Activated CD8-positive, alpha-beta memory T cell treated with anti-CD3 and anti-CD28 coated beads, Interleukin-2, amount 50 U/mL, for 4 hours (primary cell): ENCODE measurements at regions not wholly inside any gene's neighbourhood (a gene's known extent, or its start where the extent isn't known, plus 50 kb on each side); places are given as distances from the start of the nearest gene placed in this dataset.

Experiments
- DNase-seq: peaks from one replicate; pipeline ENCODE4 v3.0.0-alpha.2; 2020

DNA sequence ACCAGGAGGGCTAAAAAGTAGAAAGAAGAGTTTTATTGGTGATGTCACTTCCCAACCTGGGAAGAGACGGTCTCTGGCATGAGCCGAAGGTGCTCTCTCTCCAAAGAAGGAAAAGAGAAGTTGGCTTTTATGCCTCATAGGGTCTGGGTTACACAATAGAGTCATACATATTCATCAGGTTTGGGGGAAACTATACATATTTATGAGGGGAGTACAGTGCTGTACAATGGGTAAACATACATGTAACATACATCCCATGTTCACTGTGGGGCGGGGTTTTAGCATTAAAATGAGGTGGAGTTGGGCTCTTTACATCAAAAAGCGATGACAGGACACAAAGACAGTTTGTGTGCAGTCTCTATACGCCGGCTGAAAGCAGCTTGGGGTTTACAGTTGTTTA, 701.7 kb downstream of the TYW1 start:
- DNase-seq = no peak

DNA sequence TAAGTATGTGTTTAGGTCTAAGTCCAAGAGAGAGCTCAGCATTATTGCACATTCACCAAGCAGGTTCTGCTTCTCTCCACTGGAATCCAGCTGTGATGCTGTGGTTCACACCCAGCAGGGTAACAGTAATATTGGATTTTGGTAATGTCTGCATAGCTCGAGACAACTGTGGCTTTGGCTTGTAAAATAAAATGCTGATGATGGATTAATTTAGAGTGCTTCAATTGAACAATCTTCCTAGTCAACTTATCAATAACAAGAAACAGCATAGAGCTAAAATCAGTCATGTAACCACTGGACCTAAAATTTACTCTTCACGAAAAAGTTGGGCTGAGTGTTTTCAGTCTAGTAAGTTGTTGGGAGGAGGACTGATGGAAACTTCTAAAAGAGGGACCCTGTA, 709.2 kb downstream of the TYW1 start:
- no peak for DNase-seq

DNA sequence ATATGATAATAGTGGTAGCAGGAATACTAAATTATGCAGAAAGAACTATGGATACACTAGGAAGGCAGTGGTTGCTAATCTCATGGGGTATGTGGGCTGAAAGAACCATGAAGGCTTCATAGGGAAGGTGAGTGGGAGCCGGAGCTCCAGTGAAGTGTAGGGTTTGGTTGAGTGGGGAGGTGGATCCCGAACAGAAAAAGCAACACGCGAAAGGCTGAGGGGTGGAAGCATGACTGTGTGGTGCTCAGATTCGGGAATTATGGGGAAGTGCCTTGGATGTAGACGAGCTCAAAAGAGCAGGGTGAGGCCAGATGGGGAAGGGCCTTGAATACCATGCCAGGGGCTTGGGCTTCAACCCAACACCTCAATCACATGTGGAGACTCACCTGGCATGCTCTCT, 715.1 kb downstream of the TYW1 start:
- DNase-seq = no peak

DNA sequence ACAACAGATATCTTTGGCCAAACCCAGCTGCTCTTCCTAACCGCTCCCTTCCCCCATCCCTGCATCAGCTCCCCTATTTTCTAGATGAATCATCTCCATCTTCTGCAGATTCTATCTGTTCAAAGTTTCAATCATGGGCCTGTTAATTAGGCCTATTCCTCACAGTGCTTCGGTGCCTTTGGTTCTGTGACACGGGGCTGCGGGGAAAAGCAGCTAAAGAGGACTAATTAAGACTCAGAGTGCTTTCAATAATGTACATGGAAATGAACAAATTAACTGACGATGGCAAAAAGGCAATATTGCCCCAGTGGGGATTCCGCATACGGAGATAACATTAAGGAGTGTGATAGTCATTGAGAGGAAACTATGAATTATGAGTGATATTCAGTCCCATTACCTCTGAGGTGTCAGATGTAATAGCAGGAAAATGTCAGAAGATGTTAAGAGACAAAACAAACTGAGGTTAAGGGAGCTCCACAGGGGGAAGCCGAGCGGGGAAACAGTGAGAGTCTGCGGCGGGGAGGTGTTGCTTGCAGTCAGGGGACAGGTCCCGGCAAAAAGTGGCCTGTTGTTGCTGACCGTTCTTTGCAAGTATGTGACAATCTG, 716.9 kb downstream of the TYW1 start:
- no peak for DNase-seq

DNA sequence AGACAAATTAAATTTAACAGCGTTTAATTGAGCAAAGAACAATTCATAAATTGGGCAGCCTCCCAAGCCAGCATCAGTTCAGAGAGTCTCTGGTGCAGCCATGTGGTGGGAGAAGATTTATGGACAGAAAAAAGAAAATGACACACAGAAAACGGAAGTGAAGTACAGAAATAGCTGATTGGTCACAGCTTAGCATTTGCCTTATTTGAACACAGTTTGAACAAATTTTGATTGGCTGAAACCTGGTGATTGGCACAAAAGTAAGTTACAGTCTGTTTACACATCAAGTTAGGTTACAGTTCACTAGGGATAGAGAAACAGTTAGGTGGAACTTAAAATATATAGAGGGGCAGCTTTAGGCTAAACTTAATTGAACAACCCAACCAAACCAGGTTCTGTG, 720.1 kb downstream of the TYW1 start:
- DNase-seq = no peak

DNA sequence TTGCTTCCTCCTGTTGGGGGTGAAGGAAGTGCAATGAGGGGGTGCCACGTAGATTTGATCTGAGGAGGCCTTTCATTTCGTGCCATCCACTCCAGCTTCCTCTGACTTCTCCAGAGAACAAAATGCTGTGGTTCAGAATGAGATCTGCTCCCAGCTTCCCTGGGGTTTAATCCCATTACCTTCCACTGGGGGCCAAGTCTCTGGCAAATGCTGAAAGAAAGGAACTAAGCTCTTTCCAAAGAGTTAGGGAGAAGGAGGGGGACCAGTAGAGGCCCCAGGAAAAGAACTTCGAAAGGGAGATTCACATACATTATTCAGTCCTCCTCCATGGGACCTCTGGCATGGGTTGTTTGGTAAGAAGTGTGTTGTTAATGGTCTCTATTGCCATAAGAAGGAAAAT, 727.0 kb downstream of the TYW1 start:
- no peak for DNase-seq

DNA sequence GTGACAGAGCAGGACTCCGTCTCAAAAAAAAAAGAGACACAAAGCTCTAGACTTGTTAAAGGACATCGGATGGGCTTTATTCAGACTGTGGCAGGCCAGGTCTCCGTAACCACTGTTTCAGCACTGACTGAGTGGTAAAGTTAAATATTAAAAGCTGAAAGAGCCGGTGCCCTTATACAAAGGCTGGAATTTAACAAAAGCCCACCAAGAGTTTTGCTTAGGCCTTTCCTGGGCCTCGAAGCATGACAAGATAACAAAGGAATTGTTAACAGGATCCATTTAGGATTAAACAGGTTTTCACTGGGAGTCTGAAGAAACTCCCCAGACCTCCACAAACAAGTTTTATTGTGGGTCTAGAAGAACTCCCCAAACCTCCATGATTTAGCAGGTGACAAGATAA, 727.8 kb downstream of the TYW1 start:
- no peak for DNase-seq

DNA sequence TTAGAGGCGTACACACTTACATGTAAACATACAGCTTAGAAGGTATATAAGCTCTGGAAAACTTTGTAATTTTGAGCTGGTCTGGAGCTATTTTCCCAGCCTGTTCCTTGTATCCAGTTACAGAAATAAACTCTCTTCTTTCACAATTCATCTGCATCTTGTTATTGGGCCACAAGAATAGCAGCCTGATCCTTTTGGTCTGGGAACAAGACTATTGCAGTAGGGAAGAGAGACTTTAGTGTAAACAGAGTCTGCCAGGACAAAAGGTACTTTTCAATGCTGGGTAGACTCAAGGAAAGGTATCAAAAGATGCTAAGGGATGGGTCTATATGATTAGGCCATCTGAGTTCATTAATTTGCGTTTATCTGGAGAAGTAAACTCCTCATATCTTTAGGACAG, 728.3 kb downstream of the TYW1 start:
- no peak for DNase-seq

DNA sequence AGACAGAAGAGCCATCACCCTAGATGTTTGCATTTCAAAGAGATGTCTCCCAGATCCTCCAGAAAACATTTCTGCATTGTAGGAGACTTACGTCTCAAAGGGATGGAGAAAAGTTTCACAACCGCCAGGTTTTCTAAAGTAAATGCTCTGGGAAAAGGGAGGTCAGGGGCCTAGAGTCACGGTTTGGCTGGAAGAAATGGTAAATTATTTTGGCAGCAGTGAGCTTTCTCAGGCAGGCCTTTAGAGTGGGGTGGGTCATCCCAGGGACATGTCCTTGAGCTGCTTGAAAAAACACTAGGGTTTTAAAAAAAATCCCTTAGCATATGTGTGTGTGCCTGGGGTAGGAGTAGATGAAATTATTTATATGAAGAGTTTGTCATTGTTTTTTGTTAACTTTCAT, 728.8 kb downstream of the TYW1 start:
- DNase-seq = no peak

DNA sequence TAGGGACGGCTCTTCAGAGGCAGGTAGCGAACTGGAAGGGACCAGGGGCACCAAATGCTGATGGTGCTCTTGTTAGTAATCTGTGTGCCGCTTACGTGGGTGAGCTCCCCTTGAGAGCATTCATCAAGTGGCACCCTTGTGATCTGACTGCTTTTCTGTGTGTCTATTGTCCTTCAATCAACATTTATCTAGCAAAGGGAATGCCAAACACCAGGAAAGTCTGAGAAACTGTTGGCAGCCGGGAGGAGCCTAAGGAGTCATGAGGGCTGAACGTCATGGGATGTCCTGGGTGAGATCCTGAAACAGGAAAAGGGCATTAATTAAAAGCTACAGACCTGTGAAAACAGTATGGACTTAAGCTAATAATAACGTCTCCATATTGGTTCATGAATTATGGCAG, 733.1 kb downstream of the TYW1 start:
- DNase-seq = no peak

DNA sequence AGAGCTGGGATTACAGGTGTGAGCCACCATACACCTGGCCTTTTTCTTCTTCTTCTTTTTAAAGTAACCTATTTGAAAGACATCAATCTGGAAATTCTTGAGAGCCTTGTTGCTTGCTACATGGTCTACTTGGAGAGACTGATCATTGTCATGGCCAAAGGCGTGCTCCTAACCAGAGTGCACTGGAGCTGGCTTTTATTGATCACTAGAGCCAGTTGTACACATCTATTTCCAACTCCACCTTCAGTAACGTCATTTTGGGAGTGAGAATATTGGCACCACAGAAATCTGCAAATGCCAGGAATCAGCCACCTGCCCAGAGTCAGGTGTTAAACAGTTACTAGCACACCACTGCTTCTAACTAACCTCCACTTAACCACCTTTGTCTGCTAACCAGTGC, 735.1 kb downstream of the TYW1 start:
- no peak for DNase-seq

DNA sequence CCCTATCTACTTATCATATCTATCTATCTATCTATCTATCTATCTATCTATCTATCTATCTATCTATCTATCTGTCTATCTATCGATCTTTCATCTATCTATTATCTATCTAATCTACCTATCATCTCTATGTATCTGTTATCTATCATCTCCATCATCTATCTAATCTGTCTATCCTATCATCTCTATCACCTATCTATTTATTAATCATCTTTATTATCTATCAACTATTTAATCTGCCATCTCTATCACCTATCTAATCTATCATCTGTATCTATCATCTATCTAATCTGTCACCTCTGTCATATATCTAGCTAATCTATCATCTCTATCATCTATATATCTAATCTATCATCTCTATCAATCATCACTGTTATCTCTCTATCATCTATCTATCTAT, 736.3 kb downstream of the TYW1 start:
- no peak for DNase-seq

DNA sequence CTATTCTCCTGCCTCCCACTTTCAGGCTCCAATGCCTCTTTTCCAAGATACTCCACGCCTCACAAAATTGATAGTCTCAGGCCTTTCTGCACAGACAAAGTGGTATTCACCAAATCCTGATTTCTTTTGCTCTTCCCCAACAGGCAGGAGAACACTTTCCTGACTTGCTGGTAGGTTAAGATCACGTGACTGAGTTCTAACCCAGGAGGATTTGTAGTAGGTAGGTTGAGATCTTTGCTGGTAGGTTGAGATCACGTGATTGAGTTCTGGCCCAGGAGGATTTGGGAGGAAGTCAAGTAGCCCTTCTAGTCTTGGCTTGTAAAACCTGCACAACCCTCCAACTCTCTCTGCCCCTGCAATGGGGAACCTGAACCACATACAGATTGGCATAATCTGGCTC, 741.5 kb downstream of the TYW1 start:
- DNase-seq = no peak

DNA sequence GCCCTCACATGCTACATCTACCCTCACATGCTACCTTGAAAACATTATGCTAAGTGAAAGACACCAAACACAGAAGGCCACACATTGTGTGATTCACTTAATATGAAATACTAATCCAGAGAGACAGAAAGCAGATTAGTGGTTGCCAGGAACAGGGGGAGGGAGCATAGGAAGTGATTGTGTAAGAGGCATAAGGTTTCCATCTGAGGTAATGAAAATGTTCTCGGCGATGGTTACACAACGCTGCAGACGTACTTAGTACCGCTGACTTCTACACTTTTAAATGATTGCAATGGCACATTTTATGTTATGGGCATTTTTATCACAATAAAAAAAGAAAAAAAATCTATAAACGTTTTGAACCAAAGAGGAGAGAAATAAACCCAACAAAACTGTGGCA, 742.3 kb downstream of the TYW1 start:
- DNase-seq = no peak

DNA sequence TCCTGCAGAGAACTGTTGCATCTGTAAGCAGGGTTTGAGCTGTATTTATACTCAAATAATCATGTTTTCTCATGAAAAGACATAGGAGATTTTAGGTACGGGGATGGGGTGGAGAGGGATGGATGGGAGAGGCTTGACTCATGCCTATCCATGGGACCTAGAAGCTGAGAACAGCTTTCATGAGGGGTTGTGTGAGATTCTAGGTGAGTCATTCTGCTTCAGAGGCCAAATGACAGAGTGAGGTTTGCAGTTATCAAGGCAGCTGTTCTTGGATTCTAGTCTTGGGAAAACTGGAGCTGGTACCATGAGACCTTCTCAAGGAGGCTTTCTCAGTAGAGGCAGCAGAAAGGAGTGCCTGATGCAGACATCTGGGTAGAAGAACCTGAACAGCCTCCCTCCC, 746.9 kb downstream of the TYW1 start:
- DNase-seq = no peak

DNA sequence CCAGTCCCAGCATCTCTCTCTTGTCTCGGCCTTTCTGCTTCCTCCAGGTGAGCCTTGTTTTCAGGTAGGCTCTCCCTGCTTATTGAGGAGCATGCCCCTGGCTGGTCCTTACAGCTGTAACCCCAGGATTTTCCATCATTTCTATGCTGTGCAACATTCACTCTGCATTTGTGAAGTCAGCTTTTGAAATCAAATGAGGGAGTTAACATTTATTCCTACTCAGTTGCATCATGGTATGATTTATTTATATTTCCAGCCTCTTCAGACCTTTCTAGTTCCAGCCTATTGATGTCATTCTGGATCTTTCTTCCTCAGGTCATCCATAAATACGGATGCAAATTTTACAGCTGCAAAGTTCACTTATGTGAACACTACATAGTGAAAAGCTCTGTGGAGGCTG, 755.6 kb downstream of the TYW1 start:
- DNase-seq = no peak

DNA sequence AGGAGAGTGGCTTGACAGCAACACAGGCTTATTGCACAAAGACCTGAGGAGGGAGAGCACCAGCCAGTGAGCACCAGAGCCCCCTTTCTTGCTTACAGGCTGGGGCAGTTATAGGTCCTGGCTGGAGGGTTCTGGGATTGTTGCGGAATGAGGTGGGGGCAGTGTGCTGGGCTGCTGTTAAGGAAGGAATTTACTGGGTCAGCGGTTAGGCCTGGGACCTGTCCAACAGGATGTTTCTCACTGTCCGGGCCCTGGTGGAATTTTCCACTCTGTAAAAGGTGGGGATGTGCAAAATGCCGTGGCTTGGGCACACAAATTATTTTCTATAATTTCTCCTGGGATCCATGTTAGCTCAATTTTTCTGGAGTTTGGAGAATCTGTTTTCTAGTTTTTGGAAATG, 757.3 kb downstream of the TYW1 start:
- DNase-seq = no peak

DNA sequence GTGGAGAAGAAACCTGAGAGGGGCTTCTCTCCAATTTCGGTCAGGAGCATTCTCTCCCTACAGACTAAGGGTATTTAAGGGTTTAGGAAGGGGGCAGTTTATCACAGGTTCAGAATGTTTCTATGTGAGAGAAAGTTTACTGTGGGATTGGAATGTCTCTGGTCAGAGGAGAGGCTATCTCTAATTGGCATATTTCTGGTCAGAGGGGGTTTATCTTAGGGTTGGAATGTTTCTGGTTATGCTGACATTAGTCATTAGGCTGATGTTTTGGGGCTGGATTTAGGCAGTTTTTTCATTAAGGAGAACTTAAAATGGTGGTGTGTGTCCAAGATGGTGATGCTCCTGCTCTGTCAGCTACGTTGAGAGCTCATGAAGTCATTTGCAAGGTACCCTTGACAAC, 758.0 kb downstream of the TYW1 start:
- DNase-seq = no peak

DNA sequence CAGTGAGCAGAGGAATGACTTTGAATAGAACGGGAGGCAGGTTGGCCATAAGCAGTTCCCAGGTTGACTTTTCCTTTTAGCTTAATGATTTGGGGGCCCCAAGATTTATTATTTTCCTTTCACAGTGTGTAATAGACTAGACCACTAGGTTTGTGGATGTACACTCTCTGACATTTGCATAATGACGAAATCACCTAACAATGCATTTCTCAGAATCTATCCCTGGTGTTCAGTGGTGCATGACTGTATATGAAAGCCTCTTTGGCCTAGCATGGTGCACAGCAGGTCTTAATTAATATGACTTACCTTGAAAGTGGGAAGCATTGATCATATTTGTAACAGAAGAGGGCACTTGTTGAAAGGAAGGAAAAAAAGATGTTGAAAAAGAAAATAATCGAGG, 761.9 kb downstream of the TYW1 start:
- DNase-seq = no peak

DNA sequence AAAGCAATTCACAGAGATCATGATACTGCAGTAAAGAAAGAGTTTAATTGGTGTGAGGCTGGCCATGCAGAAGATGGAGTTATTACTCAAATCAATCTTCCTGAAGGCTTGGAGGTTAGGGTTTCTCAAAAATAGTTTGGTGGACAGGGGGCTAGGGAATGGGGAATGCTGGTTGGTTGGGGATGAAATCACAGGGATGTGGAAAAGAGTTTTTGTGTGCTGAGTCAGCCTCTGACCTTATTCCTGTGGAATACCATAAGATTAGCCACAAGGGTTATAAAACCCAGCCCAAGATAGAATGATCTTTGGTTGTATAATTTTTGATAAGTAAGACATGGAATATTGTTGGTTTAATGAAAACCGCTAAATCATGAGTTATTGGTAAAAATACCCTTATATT, 764.3 kb downstream of the TYW1 start:
- no peak for DNase-seq

DNA sequence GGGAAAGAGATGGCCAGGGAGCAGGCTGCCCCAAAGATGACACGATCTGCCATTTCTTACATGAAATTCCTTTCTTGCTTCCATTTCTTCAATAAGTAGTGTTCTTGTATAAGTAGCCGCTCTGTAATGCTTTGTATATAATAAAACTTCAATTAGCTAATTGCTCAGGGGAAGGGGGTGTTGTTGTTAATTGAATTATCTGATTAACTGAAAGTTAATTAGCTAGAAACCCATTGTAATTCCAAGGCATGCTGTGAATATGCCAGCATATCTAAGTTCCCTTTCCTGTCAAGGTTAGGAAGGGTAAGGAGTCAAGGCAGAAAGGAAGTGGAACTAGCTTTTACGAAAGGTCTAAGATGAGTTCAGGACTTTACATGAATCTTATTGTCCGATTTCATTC, 765.9 kb downstream of the TYW1 start:
- DNase-seq = no peak

DNA sequence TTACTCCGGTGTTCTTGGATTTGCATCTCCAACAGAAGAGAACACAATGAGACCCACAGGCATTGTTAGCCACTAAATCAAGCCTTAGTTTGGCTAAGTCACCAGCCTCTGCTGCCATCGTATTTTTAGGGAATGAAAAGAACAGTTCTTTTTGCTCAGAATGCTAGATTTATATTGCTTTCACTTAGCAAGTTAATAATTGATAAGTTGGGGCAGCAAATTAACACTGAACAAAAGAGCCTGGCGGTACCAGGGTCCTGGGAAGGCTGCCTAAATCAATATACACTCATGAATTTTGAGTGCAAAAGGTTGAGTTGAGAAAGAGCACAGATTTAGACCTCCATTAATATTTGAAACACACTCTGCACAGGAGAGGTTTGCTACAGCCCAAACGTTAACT, 767.7 kb downstream of the TYW1 start:
- no peak for DNase-seq

DNA sequence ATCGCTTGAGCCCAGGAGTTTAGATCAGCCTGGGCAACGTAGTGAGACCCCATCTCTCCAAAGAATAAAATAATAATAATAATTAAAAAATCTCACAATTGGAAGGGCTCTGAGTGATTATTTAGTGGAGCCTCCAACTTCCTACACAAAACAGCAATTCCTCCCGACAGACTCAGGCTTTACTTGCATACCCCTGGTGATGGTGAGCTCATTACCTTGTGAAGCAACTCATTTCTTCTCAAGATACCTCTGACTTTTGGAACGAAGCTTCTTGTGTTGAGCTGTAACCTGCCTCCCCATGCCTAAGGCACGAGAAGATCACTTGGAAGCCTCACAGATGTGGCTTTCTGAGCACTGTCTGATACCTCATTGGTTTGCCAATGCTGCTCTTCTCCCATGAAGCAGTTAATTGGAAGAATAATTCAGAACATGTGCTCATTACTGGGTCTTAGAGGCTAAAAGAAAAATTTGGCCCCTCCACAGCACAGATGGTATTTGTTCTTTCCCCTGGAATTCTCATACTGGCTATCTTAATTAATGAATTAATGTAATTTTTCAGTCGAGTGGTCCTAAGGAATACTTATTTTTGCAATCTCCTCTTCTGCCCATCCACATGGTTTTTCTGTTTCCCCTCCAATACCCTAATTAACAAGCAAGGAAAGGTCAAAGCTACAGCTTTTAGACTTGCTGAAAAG, 769.0 kb downstream of the TYW1 start:
- DNase-seq = no peak

DNA sequence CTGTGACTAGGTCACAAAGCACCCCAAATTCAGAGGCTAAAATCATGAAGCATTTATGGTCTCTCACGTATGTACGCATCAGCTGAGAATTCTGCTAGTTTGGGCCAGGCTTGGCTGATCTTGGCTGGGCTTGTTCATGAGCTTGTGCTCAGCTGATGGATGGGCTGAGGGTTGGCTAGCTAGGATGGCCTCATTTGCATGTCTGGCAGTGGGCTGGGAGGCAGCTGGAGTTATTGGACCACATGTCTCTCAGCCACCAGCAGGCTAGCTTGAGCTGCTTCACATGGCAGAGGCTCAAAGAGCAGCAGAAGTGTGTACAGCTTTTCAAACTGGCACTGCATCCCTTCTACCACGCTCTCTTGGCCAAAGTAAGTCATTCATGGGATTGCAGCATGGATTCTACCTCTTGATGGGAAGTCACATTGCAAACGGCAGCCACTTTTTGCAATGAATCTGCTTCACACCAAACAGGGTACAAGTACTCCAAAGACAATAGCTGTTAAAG, 770.3 kb downstream of the TYW1 start:
- DNase-seq = no peak
